ENCODE measurements at regions not wholly inside any gene's neighbourhood (a gene's known extent, or its start where the extent isn't known, plus 50 kb on each side); places are given as distances from the start of the nearest gene placed in this dataset.
A peak's percentile ranks its signal among the peaks of the same experiment; 100 is the strongest.
"Not testable (repeated sequence)": the region's sequence is repeated elsewhere in the genome, so short reads cannot be mapped to it uniquely, and the experiment has no call there.

DNA sequence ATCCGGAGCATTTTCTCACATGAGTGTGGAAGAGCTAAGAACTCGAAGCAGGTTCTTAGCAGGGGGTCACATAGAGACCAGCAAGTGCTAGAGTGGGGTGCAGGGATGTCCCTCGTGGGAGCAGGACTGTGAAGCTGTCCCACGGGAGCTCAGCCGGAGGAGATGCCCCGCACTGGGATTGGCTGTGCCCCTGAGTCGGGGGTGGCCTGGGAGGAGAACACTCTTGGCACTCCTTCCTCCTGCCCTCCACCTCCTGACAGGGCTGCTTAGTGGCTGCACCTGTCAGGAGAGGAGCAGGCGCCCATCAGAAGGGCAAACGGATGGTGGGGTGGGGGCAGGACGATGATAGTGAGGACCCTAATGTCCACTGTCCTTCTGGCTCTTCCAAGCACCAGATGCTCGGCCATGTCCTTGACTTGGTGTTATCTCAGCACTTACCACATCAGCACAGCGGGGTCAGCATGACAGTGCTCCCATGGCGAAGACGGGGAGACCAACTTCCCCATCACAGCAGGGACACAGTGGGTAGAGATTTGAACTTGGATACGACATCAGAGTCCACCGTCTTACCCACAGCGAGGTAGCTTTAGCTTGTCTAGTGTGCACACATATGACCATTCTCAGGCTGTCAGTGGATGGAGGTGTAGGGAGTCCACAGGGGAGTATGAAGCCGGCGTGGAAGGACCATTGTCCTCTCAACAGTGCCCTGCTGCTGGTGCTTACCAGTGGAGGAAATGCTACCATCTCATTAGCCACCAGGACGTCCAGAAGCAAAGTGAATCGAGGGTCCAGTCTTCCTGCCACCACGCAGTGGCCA lies 142.5 kb upstream of the SHH start:
- no peak overlapping the region for H3K27ac ChIP-seq
- no peak for DNase-seq (ENCODE audit: low read depth, low spot score)

DNA sequence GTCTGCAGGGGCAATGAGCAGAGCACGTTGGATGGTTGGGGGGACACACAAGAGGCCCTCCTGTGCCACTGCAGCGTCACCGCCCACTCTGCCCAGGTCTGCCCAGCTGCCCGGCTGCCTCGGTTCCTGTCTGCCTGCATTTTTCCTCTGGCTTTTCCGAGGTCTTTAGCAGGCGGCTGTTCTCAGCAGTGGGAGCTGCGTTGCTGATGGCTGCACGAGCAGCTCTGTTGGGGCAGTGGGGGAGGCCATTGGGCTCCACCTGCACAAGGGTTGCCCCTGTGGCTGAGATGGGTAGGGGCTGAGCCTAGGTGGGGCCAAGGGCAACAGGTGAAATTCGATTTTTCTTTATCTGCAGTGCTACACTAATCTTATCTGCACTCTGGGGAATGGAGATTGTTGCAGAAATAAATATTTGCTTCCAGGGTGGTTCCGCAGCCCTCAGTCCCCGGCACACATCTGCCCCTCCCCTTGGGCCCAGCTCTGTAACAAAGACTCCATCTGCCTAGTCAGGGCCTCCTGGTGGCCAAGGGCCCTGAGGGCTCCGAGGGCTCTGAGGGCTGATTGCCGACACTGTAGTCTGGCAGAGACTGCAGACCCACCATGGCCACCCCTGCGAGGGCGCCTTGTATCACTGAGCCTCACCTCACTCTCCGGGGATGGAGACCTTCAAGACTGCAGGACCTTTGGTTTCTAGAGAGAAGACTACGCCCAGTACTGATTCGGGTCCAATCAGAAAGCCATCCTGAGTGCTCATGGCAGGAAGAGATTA lies 141.7 kb upstream of the SHH start:
- H3K27ac ChIP-seq = no peak overlapping the region
- DNase-seq (ENCODE audit: low read depth, low spot score) = no peak

DNA sequence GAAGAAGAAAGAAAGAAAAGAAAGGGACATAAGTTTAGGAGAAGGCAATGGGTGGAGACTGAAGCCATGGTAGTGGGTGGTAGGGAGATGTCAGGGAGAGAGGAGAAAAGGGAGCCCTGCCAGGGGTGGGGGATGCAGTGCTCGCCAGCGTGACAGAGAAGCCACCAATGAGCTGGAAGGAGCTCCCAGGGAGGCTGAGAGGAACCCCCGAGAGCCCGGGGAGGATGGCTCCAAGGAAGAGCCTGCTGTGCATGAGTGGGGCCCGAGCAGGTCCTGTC lies 141.2 kb upstream of the SHH start:
- H3K27ac ChIP-seq = no peak overlapping the region
- no peak for DNase-seq (ENCODE audit: low read depth, low spot score)

DNA sequence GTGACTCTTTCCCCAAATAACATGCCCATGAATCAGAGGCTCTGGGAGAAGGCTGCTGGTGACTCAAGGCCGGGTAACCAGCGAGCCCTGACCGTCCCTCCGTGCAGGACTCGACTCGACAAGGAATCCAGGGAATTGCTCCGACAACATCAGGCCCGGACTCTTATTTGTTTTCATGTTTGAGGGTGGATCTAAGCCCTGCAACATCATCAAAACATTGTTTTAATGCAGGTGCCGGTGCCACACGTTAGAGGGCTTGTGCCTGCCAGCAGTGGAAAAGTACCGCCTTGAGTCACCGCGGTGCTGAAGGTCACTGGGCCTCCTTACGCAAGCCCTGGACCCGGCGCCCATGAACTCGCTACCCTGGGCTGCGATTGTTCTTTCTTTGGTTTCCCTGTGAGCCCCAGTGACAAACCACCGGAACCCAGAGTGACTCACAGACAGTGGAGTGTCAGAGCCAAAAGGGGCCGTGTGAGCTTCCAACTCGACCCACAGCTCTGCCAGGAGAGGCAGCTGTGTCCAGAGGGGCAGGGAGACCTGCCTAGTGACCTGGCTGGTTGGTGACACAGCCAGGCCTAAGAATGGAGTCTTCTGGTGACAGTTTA lies 139.4 kb upstream of the SHH start:
- peak; percentile 95 for DNase-seq (ENCODE audit: low read depth, low spot score)

DNA sequence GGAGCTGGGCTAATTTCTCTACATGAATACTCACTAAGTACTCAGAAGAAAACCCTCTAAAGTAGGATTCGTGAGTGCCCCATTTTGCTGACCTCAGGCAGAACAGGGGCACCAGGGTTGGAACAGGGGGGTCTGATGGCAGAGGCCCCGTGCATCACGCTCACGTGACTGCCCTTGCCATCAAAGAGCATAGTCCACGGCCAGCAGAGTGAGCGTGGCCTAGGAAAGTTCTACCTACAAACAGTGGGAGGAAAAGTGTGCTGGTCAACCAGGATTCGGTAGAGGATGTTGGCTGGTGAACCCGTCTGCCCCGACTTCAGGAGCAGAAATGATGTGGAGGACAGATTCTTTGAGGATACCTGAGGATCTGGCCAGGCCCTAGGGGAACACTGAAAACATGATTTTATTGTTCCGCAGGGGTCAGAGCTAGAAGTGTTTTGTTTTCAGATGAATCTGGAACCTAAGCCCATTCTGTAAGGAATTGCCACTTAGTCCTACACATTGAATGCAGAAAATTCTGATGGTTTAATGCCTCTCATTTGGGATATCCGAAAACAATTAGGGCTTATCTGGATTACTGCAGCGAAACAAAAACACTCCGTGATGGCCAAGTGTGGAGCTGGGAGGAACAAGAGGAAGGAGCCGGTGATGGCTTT lies 138.8 kb upstream of the SHH start:
- peak overlapping the region; percentile 91 for H3K27ac ChIP-seq
- no peak for DNase-seq (ENCODE audit: low read depth, low spot score)

More for the DNA sequence above, 139.4 kb upstream of the SHH start:
- peak overlapping the region; percentile 91 for H3K27ac ChIP-seq

DNA sequence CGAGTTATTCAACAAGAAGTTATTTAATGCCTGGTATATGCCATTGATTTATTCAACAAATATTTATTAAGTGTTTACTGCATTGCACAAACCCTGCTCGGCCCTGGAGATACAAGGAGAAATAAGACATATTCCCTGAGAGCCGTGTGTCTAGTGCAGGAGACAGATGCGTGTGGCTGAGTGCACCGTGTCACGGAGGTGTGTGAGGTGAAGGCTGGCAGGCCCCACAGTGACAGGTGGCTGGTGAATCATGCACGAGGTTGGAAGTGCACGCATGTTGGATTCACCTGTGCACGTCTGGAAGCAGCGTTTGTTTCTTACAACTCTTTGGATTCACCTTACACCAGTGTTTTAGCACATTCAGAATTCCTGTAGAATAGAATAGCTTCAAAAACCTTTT lies 136.6 kb upstream of the SHH start:
- DNase-seq (ENCODE audit: low read depth, low spot score) = no peak

DNA sequence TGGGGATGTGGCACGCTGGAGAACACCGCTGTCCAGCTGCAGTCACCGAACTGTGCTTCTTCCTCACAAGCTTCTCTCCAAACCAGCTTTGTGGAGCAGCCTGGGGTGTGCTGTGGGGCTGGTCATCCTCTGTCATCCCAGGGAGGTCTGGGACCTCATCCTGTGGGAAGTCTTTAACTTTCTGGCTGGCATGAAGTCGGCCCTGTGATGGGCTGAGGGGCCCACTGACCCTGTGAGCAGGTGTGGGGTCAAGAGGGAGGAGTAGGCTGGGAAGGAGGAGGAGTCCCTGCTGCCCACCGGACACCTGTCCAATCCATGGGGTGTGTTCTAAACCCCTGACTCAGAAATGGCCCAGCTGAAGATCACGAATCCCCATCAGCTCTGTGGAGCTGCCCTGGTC lies 136.2 kb upstream of the SHH start:
- no peak for DNase-seq (ENCODE audit: low read depth, low spot score)
- no peak overlapping the region for H3K27ac ChIP-seq

More for the DNA sequence above, 136.6 kb upstream of the SHH start:
- H3K27ac ChIP-seq = no peak overlapping the region

DNA sequence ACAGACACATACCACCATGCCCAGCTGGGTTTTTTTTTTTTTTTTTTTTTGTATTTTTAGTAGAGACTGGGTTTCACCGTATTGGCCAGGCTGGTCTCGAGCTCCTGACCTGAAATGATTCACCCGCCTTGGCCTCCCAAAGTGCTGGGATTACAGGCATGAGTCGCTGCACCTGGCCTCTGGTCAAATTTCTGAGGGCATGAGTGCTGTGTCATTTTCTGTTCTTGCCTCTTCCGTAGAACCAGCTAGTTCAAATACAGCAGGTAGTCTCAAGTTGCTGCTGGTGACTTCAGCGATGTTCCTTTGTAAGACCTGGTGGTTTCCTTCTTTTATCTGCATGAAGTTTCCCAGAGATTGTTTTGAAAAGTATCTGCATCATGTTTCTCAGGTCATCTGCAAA lies 134.8 kb upstream of the SHH start:
- DNase-seq (ENCODE audit: low read depth, low spot score) = no peak
- H3K27ac ChIP-seq = no peak overlapping the region

DNA sequence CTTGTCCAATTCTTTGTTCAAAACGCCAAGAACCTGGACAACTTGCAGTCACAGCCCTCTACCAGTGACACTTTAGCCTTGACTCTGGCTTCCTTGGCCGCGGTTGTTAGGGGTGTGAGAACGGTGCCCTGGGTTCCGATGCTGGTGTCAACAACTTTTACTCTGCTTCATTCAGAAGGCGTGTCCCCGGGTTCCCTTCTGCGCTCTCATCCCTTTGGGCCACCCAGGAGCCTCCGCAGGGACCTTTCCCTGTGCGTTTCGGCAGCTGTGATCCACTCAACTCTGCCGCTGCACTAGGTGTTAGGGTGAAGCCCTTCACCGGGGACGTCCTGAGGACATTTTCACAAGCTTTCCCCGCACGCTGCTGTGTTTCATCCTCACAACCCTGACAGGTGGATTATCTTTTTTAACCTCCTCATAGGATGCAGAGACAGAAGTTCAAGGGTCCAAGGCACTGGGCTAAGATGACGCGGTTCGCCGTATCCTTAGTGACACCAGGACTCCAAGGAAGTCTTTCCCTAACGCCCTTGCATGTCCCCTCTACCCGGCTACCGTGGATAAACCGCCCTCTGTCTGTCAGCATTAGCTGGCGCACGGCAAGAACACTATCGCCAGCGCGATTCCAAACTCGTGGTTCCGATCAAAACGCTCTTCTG lies 133.5 kb upstream of the SHH start:
- H3K27ac ChIP-seq = no peak overlapping the region
- DNase-seq (ENCODE audit: low read depth, low spot score) = no peak

DNA sequence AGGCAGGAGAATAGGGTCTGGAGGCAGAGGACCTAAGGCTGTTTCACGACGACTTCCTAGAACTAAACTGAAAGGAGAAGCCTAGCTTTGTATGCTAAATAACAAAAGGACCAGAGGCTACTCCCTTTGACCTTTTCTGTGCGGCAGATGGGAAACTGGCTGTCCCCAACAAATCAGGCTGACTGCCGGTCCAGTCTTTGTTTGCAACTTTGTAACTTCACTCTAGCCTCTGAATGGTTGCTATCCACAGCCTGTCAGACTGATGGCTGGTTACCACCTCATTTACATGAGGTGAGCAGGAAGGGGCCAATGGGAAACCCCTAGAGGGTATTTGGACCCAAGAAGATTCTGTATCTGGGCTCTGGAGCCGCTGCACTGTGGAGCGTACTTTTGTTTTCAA lies 132.6 kb upstream of the SHH start:
- no peak for DNase-seq (ENCODE audit: low read depth, low spot score)
- H3K27ac ChIP-seq = no peak overlapping the region

DNA sequence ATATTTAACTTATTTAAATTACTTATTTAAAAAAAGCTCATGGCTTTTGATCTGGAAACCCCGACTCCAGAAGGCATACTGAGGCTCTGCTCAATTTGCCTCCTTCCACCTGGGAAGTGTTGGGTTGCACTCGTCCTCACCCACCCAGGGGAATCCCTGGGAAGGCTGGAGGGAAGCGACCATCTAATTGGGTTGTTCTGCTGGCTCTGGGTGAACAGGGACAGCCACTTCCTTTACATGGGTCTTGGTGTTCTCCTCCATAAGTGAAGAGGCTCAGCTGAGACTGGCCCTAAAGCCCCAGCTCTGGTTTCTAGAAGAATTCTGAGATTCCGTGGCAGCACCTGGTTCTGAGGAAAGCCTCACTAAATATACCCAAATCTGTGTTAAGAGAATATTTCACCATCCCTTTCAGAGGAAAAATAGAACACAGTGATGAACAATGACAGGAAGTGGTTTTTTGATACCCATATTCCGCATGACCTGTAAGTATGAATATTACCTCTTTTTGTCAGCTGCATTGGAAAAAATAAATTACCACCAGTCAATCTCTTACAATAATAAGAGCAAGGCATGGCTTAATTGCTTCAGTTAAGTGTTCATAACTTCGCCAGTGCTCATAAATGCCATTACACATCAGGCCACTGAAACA lies 131.1 kb upstream of the SHH start:
- H3K27ac ChIP-seq = no peak overlapping the region
- no peak for DNase-seq (ENCODE audit: low read depth, low spot score)

DNA sequence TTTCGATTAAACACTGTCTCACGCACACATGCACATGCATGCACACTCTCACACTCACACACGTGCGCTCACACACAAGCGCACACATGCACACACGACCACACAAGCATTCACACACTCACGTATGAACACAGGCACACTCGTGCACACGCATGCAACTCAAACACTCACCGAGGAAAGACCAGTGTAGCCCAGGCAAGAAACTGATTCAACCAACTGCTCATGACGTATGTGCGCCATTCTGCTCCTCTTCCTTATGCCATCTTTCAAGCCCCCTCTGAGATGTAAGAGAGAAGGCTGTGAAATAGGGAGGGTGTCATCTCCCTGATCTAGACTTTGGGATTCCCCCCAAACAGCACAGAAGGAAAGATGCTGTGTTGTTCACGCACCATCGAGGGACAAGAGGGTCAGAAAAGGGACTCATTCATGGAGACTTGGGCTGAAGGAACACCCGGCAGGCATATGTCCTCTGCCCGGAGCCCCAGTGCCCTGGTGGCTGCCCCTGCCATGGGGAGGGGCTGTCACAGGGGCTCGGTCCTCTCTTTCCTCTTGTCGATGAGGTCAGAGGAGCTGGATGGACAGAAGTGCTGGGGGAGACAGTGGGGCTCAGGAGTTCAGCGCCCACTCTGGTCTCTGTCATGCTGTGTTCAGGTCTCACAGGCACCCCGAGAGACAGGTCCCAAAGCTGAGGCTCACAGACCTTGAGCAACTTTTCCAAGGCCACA lies 130.1 kb upstream of the SHH start:
- no peak for DNase-seq (ENCODE audit: low read depth, low spot score)
- H3K27ac ChIP-seq = no peak overlapping the region

DNA sequence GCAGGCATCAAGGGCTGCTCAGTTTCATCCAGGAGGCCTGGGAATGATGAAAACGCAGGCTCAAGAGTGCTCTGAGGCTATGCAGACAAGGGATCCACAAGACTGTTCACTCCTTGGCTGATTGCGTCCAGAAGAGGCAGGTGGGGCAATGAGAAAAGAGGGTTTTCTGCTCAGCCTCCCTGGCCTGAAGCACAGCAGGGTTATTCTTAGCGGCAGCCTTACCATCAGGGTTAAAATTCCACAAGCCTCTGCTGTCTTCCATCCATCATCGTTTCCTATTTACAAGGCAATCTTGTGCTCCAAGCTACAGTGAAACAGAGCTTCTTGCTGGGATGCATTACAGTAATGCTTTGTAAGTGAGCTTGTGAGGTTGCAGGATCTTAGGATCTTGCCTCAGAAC lies 129.4 kb upstream of the SHH start:
- DNase-seq (ENCODE audit: low read depth, low spot score) = no peak
- no peak overlapping the region for H3K27ac ChIP-seq

DNA sequence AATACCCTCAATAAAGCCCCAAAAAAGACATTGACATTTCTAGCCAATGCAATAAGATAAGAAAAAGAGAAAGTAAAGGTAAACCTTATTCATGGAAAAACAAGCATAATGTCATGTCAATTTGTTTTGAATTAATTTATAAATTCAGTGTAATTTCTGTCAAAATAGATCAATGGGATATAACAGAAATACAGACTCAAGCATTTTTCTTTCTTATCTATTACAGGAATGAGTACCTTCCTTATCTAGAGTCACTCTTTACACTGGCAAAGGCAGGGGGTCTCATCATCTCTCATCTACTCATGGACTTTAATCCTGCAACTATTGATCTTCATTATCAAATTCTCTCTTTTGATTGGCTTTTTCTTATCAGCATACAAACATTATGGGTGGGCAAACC lies 127.1 kb upstream of the SHH start:
- no peak for DNase-seq (ENCODE audit: low read depth, low spot score)

DNA sequence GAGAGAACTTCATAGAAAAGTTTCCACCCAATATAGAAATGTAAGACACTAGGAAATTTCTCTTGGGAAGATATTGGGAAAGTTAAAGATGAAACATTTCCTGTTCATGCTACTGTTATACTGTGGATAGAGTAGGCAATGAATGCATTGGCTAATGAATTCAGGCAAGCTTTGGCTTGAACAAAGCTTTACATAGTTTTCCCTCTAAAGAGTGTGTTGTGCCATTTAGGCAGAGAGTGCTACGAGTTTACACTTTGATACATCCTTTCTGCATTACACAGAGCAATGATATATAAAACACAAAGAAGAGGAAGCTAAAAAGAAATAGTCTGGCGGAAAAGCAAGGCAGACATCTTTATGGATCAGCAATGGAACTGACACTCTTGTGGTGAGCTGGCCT lies 125.9 kb upstream of the SHH start:
- no peak for DNase-seq (ENCODE audit: low read depth, low spot score)
- H3K27ac ChIP-seq = peak overlapping the region; percentile 60

More for the DNA sequence above, 127.1 kb upstream of the SHH start:
- no peak overlapping the region for H3K27ac ChIP-seq

DNA sequence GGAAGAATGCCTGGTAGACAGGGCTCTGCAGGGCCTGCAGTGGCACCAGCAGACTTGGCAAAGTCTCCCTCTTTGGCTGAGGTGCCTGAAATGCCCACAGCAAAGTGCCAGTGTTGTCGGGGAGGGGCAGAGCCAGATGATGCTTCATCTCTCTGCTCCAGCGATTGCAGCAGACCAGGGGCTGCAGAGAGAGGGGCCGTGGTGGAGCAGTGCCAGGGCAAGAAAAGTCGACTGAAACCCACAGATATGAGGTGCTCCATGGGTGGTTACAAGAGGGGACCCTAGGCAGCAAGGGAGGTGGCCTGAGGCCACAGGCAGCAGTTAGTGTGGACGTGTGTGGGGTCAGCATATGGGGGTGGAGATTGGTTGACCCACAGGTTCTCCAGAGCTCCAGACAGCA lies 123.5 kb upstream of the SHH start:
- no peak for DNase-seq (ENCODE audit: low read depth, low spot score)
- H3K27ac ChIP-seq = no peak overlapping the region

DNA sequence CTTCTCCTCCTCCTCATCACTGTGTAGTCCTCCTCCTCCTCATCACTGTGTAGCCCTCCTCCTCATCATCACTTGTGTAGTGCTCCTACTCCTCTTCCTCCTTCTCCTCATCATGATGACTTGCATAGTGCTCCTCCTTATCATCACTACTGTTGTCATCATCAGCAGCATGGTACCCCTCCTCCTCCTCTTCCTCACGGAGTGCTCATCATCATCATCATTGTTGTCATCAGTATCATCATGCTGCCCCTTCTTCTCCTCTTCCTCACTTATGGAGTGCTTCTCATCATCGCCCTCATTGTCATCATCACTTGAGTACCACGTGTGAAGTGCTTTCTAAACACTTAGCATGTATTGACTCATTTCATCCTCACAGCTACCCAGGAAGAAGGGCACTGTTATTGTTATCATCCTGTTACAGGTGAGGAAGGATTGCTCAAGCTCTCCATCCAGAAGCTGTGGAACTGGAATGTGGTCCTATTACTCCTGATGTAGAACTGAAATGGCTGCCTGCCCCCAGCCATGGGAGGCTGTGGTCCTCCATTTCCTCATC lies 122.8 kb upstream of the SHH start:
- H3K27ac ChIP-seq = no peak overlapping the region
- DNase-seq (ENCODE audit: low read depth, low spot score) = no peak

DNA sequence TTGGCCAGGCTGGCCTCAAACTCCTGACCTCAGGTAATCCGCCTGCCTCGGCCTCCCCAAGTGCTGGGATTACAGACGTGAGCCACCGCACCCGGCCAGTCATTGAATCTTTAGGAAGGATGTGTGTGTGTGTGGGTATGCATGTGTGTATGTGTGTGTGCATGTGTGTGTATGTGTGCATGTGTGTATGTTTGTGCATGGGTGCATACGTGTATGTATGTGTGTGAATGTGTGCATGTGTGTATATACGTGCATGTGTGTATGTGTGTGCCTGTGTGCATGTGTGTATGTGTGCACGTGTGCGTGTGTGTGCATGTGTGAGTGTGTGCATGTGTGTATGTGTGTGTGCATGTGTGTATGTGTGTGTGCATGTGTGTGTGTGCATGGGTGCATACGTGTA lies 120.1 kb upstream of the SHH start:
- DNase-seq (ENCODE audit: low read depth, low spot score); H3K27ac ChIP-seq: not testable (repeated sequence)
